Heart left ventricle (tissue), 16 donors: ENCODE measurements at regions not wholly inside any gene's neighbourhood (a gene's known extent, or its start where the extent isn't known, plus 50 kb on each side); places are given as distances from the start of the nearest gene placed in this dataset.

Source experiments
- ATAC-seq, 4 donors: fragments of 200-7000 bp; cut with Tn5 transposase; one replicate each; pipeline ENCODE4 v1.9.1; 2020 to 2022; ENCODE audit warnings: moderate library complexity in 4 of 4, mild to moderate bottlenecking in 3 of 4, moderate number of reproducible peaks in 1 of 4
- DNase-seq, 5 donors: peaks; one replicate each; pipeline ENCODE4 v3.0.0-alpha.2; 2020
- H3K27ac ChIP-seq, 12 donors: fragments of 200-600 bp; sonication (generic) in 4 of 12; one replicate each; pipeline versions ENCODE4 v1.5.0 to v1.8.0; 2016 to 2022; ENCODE audit warnings: mild to moderate bottlenecking in 2 of 12
- H3K27me3 ChIP-seq, 9 donors: fragments of 200-600 bp; sonication (generic) in 2 of 9; one replicate each; pipeline versions ENCODE4 v1.5.1 to v1.8.0; 2016 to 2022; ENCODE audit warnings: mild to moderate bottlenecking in 3 of 9
- H3K36me3 ChIP-seq, 9 donors: fragments of 200-600 bp; sonication (generic) in 2 of 9; one replicate each; pipeline versions ENCODE4 v1.5.0 to v1.8.0; 2018 to 2022; ENCODE audit warnings: mild to moderate bottlenecking in 2 of 9
- H3K4me1 ChIP-seq, 12 donors: fragments of 200-600 bp; sonication (generic) in 4 of 12; one replicate each; pipeline versions ENCODE4 v1.5.0 to v1.8.0; 2016 to 2022; ENCODE audit warnings: mild to moderate bottlenecking in 3 of 12
- H3K4me3 ChIP-seq, 12 donors: fragments of 200-600 bp; sonication (generic) in 4 of 12; one replicate each; pipeline versions ENCODE4 v1.5.0 to v1.8.0; 2017 to 2022; ENCODE audit warnings: mild to moderate bottlenecking in 9 of 12, moderate library complexity in 4 of 12
- H3K9me3 ChIP-seq, 12 donors: fragments of 200-600 bp; sonication (generic) in 4 of 12; one replicate each; pipeline versions ENCODE4 v1.5.0 to v1.8.0; 2016 to 2022; ENCODE audit warnings: mild to moderate bottlenecking in 1 of 12
- POLR2A ChIP-seq, 2 donors: fragments of 450-650 bp; IDR thresholded peaks; one replicate each; pipeline ENCODE4 v1.6.1; 2017; ENCODE audit warnings: antibody characterized with exemption in 2 of 2, mild to moderate bottlenecking in 2 of 2, moderate library complexity in 2 of 2
- WGBS, 4 donors: extraction: QIAGEN DNeasy Blood & Tissue Kit in 2 of 4; methylation state at CpG; one replicate each; pipeline versions ENCODE4 v1.1.5 to v1.1.7; 2013 to 2018; 5-methylcytosine and 5-hydroxymethylcytosine counted together
- intact Hi-C, 10 donors: fragments of 100-400 bp; cut with DNase I; formaldehyde crosslinking; loops; one replicate each; pipeline versions ENCODE4 v1.11.1 to v1.14.2; 2022
- TF ChIP-seq, protein P1 (sequence below), 12 donors: fragments of 200-600 bp; sonication (generic) in 4 of 12; IDR thresholded peaks; one replicate each; pipeline versions ENCODE4 v1.5.0 to v1.8.0; 2018 to 2022; ENCODE audit warnings: antibody characterized with exemption in 12 of 12, mild to moderate bottlenecking in 5 of 12
- donor health status: ischemic (EF 13 %, LVEDD 7.1; RV severe dilation, severe dysfunction).
- donor health status: healthy with polysubstance abuse.
- donor health status: DM: no; HTN: yes; CAD: no.
- donor health status: DM: no; HTN: no; CAD: no.
- donor health status: ischemic (EF 25% LVEDD 6.9; RV normal size, moderate dysfunction).
- donor health status: ischemic (EF 25% LVEDD 5.7; RV mildly dilated, moderate dysfunction).
- donor health status: healthy.
- donor health status: DM: yes; HTN: yes; CAD: no.
- donor health status: ischemic (EF 35%, LVEDD 5.7; RV mildly dilated, moderate dysfunction).
- donor health status: nonischemic (EF 11% LVEDD 7.7; RV severe dilation, severe dysfunction).
- donor health status: DM: yes; HTN: yes; CAD: no.
- donor health status: PGD.
- donor health status: ischemic (EF 29% LVEDD 5.4; RV normal size, mild dysfunction).
- donor health status: nonischemic (EF 23%, LVEDD 6.1; RV moderate dilation, normal function).

DNA sequence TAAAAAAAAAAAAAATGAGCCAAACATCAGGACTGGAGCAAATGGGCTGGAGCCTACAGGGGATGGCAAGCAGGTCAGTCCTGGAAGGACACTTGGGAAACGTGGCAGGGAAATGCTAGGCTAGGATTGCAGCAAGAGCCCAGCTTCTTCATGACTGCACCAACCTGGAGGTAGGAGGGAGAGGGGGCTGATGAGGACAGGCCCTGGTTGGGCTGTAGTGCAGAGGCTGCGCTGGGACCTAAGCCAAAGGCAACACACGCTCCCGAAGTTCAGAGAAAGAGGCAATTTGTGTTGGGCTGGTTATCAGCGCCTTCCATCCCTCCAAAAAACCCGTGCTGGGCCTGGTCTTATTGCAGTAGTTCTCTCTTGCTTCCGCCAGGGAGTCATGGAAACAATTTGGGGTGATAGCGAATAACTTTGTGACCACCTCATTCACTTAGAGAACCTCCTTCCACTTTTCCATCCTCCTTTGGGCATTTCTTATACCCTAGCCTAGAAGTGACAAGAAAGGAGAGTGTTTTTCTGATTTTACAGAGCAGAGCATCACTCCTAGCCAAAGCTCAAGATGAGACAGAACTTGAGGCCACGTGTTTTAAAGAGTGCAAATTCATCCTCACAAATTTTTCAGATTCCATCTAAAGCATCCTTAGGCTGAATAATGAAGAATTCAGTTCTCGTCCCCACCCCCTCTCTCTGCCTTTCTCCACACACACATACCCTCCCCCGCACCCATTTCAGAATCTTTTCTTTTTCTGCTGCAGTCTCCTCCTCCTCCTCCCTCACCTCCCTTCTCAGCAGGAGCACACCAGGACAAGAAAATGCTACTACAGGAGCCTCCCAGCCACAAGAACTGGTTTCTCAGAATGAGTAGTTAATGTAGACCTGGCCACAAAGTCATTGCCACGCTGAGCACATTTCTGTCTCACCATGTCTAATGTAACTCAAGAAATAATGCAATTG is 61.3 kb upstream of the CALM2 start:
- no peaks in the 10 kb centered on the region for H3K27me3 ChIP-seq
- intact Hi-C loops: no loop called here
- TF ChIP-seq POLR2A (IDR thresholded peaks at IDR 0.05): no peak
- TF ChIP-seq, protein P1, sequence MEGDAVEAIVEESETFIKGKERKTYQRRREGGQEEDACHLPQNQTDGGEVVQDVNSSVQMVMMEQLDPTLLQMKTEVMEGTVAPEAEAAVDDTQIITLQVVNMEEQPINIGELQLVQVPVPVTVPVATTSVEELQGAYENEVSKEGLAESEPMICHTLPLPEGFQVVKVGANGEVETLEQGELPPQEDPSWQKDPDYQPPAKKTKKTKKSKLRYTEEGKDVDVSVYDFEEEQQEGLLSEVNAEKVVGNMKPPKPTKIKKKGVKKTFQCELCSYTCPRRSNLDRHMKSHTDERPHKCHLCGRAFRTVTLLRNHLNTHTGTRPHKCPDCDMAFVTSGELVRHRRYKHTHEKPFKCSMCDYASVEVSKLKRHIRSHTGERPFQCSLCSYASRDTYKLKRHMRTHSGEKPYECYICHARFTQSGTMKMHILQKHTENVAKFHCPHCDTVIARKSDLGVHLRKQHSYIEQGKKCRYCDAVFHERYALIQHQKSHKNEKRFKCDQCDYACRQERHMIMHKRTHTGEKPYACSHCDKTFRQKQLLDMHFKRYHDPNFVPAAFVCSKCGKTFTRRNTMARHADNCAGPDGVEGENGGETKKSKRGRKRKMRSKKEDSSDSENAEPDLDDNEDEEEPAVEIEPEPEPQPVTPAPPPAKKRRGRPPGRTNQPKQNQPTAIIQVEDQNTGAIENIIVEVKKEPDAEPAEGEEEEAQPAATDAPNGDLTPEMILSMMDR (IDR thresholded peaks at IDR 0.05): no peak
- peak overlapping the region in 2 of 12 donors; percentile 34 to 46 for H3K27ac ChIP-seq
- 63 to 76% (median 73%) methylated on average over 12 of the region's 12 CpGs for WGBS, 4 donors
- no peaks in the 10 kb centered on the region for H3K36me3 ChIP-seq
- ATAC-seq (peak; percentile 19 to 87 (median 76)), DNase-seq (peak; percentile 56 to 74 (median 74))
- no peak overlapping the region for H3K4me3 ChIP-seq
- H3K9me3 ChIP-seq: no peaks in the 10 kb centered on the region
- peaks cover 0 to 20% (median 0%) of the 10 kb centered on the region in 12 donors for H3K4me1 ChIP-seq

DNA sequence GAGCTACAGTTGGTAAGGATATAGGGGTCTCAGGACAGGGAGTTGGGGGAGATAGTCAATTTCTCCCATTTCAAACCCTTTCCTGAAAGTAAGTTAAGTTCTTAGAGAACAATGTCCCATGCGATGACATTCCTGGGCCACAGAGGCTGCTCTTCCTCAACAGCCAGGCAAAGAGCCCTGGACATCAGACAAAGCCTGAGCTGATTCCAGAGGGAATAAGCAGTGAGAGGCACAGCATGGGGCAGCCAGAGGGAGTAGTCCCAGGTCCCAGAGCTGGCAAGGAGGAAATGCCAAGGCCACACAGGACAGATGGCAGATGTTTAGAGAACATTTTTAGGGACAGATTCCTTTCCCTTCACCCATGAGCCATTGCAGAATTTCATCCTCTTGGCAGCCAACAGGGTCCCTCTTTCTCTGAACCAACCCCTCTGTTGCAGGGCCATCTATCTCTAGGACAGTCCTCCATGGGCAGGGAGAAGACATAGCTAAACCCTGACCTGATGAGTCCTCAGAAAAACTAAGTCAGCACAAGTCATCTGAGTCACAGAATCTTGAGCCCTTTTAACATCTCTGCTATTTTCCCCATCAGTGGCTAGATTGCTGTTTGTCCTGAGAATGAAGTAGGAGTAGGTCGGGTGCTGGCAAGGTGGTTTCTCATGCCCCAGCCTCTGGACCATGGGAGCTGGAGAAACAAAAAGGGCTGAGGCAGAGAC is 60.3 kb upstream of the CALM2 start:
- H3K4me3 ChIP-seq: no peak overlapping the region
- no peaks in the 10 kb centered on the region for H3K27me3 ChIP-seq
- ATAC-seq (no peak), DNase-seq (no peak)
- no peaks in the 10 kb centered on the region for H3K36me3 ChIP-seq
- 80 to 94% (median 86%) methylated on average over 2 of the region's 2 CpGs for WGBS, 4 donors
- H3K27ac ChIP-seq: no peak overlapping the region
- H3K9me3 ChIP-seq: no peaks in the 10 kb centered on the region
- peaks cover 0 to 16% (median 0%) of the 10 kb centered on the region in 12 donors for H3K4me1 ChIP-seq
- intact Hi-C loops: no loop called here
- TF ChIP-seq, protein P1 (IDR thresholded peaks at IDR 0.05): no peak
- no peak for TF ChIP-seq POLR2A (IDR thresholded peaks at IDR 0.05)

DNA sequence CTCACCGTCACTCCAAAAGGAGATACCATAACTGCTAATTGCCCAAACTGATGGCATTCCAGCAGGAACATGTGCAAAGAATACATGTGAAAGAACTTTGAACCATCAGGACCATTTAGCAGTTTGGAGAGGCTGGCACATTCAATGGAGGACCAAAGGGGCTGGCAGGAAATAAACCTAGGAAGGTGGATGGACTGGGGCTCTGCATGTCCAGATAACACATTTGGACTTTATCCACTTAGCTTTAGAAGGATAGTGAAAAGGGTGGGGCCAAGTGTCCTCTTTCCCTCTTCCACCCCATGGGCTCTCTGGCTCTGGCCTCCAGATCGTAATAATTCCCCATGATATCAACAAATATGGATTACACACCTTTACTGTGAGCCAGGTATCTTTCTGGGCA is 58.8 kb upstream of the CALM2 start:
- Histone ChIP-seq H3K9me3 (no peaks in the 10 kb centered on the region), H3K4me3 (no peak overlapping the region), H3K27me3 (no peaks in the 10 kb centered on the region), H3K36me3 (no peaks in the 10 kb centered on the region), H3K4me1 (peaks cover 0 to 25% (median 3%) of the 10 kb centered on the region in 12 donors), H3K27ac (no peak overlapping the region)
- intact Hi-C loops: no loop called here
- ATAC-seq (no peak), DNase-seq (no peak)
- WGBS, 4 donors: 91 to 100% (median 99%) methylated on average over 2 of the region's 2 CpGs
- TF ChIP-seq, protein P1 (IDR thresholded peaks at IDR 0.05): no peak
- TF ChIP-seq POLR2A (IDR thresholded peaks at IDR 0.05): no peak

DNA sequence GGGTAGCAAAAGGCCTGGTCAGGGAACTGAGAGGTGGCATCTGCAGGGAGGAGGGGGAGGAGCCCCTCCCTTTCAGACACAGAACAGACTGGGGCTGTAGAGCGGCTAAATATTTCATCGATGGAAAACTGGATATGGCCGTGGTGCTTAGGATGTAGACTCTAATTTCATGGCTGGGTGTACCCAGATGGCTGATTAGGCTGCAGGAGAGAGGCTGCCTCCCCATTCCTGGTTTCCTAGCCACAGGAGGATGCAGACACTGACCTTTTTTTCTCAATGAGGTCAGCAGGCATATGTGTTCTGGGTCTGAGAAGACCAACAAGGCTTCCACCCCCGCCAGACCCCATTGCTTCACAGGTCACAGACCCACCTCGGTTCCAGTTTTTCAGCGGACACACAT is 58.1 kb upstream of the CALM2 start:
- TF ChIP-seq, protein P1 (IDR thresholded peaks at IDR 0.05): no peak
- H3K36me3 ChIP-seq: no peaks in the 10 kb centered on the region
- WGBS, 4 donors: 88 to 98% (median 92%) methylated on average over 6 of the region's 6 CpGs
- DNase-seq (no peak), ATAC-seq (no peak)
- peaks cover 0 to 26% (median 3%) of the 10 kb centered on the region in 12 donors for H3K4me1 ChIP-seq
- intact Hi-C loops: no loop called here
- H3K4me3 ChIP-seq: no peak overlapping the region
- H3K27me3 ChIP-seq: no peaks in the 10 kb centered on the region
- H3K9me3 ChIP-seq: no peaks in the 10 kb centered on the region
- no peak overlapping the region for H3K27ac ChIP-seq
